ENCODE measurements at regions not wholly inside any gene's neighbourhood (a gene's known extent, or its start where the extent isn't known, plus 50 kb on each side); places are given as distances from the start of the nearest gene placed in this dataset.
"Not testable (repeated sequence)": the region's sequence is repeated elsewhere in the genome, so short reads cannot be mapped to it uniquely, and the experiment has no call there.

DNA sequence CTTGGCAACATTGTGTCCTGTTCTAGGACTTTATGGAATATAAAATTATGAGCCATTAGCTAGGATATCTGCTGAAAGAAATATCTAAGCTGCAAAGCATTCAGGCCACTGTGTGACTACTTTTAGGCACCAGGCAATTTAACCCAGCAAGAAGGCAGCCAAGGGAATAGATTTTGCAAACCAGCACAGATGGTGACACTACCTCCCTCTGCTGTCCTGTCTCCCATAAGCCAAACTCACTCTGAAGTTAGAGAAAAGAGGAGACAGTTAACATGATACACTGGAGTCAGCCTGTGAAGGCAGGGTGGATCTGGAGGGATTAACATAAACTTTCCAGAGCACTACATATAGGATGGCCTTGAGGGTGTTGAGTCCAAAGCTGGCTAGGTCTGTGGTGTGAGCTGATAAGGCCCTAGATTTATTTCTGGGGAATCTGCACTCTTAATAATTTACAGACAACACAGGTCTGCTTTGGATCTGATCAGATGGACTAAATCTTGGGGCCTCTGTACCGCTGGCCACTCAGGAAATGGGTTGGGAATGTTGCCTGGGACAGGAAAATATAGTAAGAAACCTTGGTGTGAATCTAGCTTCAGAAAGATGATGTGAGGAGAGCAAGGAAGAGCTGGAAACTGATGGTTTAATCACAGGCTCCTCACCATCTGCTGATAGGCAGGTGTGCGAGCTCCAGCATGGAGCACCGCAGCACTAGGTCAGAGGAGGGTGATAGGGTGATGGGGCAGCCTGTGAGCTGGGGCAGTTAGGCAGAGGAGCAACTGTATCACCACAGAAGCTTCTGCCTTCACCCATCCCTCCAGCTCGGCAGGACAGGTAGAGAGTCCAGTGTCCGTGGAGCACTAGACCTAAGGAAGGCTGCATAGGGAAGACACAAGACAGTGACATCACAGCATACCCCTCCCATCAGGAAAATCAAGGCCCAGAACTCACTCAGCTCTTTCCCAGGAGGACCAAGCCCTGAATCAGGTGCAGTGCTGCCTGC, 229.9 kb upstream of the PRSS1 start:
- DNase-seq (ENCODE audit: low spot score) (no peak), ATAC-seq (no peak)
- intact Hi-C loops (cut with DNase I), result no loop called here

DNA sequence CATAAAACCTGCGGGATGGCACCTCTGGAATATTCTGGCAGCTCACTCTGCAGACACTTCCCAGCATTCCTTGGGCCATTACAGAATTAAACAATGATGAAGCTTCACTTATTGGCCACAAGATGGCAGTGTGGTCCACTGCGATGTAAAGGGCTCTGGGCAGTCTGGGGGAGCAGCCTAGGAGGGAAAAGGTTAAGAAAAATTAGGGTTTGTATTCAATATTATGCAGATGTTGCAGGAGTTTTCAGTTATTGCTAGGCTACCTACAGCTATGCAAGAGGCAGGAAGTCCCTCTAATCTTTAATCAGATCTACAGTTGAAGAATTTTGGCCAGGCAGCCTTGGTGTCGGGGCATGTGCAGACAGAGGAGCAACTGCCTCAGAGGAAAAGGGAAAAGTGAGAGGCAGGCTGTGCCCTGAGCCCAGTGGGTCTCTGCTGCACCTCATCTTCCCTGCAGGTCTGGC, 233.2 kb upstream of the PRSS1 start:
- peak; percentile 76 for ATAC-seq
- no peak for DNase-seq (ENCODE audit: low spot score)
- intact Hi-C loops (cut with DNase I), result no loop called here

DNA sequence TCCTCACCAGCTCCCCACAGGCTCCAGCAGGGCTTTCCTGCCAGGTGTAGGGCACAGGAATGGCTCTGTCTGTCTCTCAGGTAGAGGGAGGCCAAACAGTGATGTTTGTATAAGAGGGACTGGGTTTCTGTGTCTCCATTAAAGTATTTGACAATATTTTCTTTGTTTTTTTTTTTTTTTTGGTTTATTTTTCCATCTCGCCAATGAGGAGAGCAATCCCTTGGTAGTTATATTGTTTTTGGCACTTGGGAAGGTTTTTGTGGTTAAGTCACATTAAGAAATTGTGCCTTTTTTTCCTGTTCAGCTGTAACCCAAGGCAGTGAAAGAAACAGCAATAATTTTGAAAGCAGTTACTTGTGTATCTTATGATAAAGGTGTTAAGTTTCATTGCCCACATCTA, 234.6 kb upstream of the PRSS1 start:
- ATAC-seq, result peak; percentile 89
- DNase-seq (ENCODE audit: low spot score); intact Hi-C loops (cut with DNase I): not testable (repeated sequence)

DNA sequence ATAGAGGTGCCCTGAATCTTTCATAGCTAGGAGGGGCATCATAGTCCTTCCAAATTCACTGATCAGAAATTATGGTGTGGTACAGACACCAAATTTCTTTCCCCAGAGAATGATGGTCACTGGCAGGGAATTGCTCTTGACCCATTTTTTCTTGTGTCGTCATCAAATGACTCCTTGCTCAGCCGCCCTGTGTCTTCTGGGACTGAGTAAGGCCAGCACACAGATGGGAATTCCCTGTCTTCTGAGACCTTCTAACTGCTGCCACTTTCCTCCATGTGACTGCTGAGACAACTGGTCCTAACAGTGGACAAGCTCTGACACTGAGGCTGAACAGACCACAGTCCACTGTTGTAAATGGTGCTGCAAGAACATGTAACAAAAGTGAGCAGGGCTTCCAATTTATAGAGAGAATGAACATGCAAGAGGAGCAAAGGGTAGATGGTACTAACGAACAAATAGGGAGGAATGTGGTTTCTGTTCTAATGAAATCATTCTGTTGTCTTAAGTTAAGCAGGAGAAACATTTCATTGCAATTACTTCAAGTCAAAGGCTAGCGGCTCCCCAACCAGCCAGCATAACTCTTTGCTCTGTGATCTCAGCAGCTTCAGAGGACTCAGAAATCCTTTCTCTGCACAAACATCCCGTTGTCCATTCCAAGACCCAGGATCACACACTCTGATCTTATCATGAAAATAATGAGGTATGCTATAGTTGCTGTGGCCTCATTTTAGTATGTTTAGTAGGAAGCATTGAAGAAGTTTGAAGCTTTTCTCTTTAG, 235.9 kb upstream of the PRSS1 start:
- DNase-seq (ENCODE audit: low spot score) (no peak), ATAC-seq (no peak)
- intact Hi-C loops (cut with DNase I), result no loop called here

DNA sequence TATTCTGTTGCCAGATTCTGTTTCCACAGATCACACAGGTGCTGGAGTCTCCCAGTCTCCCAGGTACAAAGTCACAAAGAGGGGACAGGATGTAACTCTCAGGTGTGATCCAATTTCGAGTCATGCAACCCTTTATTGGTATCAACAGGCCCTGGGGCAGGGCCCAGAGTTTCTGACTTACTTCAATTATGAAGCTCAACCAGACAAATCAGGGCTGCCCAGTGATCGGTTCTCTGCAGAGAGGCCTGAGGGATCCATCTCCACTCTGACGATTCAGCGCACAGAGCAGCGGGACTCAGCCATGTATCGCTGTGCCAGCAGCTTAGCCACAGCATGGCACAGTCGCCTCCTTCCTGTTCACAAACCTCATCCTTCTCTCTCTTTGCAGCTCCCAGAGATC, 237.5 kb upstream of the PRSS1 start:
- intact Hi-C loops (cut with DNase I), result no loop called here
- no peak for DNase-seq (ENCODE audit: low spot score)
- ATAC-seq, result no peak

DNA sequence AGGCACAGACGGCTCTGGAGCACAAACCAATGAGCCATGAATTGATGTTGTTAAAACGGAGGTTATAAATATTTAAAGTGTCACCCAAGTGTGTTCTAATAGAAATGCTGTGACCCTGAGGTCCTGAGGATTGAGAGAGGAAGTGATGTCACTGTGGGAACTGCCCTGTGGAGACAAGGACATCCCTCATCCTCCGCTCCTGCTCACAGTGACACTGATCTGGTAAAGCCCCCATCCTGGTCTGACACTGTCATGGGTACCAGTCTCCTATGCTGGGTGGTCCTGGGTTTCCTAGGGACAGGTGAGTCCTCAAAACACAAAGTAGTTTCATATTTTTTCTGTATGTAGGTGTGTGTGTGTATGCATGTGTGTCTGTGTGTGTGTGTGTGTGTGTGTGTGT, 237.9 kb upstream of the PRSS1 start:
- ATAC-seq, result no peak
- intact Hi-C loops (cut with DNase I), result no loop called here
- DNase-seq (ENCODE audit: low spot score), result no peak

DNA sequence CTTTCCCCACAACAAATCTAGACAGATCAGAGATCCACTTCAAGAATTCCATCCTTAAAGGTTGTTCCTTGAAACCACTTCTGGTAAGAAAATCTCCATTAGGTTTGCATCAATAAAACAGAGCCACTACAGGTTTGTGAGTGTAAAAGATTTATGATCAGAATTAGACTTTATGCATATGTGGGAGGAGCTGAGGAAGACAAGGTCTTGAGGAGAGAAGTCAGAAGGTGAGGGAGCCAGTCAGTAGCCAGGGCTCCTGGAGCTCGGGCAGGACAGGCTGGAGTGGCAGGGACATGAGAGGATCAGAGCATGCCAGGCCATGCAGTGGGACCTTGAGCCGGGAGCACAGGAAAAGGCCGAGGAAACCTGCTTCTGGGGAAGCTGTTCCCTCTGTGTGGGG, 240.0 kb upstream of the PRSS1 start:
- DNase-seq (ENCODE audit: low spot score); ATAC-seq; intact Hi-C loops (cut with DNase I): not testable (repeated sequence)

DNA sequence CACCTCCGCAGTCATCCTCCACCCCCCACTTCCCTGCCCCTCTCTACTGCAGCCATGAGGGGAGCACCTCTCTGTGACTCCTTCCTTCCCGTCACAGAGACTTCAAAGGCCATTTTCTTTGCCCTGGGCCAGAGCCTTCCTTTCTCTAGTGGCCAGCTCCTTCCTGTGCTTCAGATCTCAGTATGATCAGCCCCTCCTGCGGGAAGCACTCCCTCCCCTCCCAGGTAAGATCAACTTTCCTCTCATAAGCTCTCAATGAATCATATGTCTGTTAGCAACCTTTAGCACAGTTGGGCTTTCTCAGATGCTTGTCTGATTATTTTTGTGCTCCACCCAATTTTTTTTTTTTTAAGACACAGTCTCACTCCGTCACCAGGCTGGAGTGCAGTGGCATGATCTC, 241.0 kb upstream of the PRSS1 start:
- no peak for DNase-seq (ENCODE audit: low spot score)
- no peak for ATAC-seq
- intact Hi-C loops (cut with DNase I), result no loop called here

DNA sequence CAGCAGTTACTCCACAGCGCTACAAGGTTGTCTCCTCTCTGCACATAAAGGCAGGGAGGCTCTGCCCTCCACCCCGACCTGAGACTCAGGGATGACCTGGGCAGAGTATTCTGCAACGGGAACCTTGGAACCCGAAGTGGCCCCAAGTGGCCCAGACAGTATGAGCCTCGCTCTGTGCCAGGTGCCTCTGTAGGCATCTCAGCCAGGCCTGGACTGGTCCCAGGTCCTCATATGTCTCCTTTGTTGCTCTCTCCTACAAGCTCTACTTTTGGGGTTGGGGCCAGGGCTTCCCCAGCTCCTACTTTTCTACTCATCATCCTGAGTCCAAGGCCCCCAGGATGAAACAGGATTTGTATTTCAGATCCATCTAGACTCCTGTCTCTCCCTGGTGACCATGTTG, 241.5 kb upstream of the PRSS1 start:
- ATAC-seq (no peak), DNase-seq (ENCODE audit: low spot score) (no peak)
- intact Hi-C loops (cut with DNase I), result no loop called here

DNA sequence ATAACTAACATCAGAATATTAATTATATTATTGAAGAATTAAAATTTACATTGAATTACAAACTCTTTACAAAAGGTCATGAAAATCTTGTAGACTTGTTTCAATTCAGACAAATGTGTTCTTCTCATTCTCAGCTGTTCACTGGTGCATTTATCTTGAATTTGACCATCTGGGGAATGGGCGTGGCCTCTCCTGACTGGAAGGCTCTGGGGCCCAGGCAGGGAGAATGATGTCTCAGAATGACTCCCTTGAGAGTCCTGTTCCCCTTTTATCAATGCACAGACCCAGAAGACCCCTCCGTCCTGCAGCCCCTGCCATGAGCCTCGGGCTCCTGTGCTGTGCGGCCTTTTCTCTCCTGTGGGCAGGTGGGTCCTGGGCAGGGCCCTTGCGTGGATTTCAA, 242.2 kb upstream of the PRSS1 start:
- intact Hi-C loops (cut with DNase I); ATAC-seq: not testable (repeated sequence)

DNA sequence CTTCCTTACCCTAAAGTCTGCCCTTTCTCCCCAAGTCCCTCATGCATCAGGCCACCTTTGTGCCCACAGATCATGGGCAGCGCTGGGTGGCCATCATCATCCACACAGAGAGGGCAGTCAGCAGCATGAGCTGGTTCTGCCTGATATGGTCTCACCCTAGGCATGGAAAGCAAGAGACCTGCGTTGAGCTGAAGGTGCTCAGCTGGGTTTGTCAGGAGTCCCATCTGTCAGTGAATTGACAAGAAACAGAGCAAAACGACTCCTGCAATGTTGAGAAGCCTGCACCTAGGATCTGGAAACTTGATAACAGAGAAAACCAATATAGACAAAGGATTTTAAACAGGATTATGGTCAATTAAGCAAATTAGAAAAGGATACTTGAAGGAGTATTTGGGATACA, 242.7 kb upstream of the PRSS1 start:
- no peak for ATAC-seq
- DNase-seq (ENCODE audit: low spot score), result no peak
- intact Hi-C loops (cut with DNase I), result no loop called here

More for the DNA sequence above, 242.2 kb upstream of the PRSS1 start:
- DNase-seq (ENCODE audit: low spot score), result not testable (repeated sequence)

DNA sequence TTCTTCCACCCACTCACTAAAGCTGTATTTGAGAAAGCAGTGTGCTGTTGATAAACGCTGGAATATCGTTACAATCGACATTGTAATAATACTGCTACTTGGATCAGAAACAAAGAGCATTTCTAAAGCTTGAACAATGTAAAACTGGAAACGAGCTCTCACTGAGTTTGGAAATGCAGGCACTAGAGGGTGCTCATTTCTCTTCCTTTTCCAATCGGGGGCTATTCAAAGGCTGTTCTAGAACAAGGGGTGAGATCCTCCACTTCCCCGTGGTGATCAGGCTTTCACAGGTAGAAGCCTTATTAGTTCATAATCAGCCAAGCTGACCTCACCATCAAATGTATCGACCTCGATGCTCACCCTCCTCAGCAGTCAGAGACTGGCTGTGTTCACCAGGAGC, 245.3 kb upstream of the PRSS1 start:
- DNase-seq (ENCODE audit: low spot score); intact Hi-C loops (cut with DNase I); ATAC-seq: not testable (repeated sequence)

DNA sequence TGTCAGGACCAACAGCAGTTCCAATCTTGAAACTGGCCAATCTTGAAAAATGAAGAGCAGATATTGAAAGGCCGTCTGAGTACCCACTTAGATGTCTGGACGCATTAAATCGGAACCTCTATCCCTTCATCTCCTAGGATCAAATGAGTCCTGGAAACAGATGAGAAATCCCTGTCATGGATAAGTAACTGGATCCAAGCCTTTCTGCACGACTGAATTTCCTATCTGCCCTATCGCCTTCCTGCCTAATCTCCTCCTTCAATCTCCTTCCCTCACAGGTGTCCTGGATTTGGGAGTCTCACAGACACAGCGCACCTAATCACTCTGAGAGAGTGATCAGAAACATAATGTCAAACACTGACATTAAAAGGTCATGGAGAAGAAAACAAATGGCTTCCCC, 245.2 kb upstream of the PRSS58 start:
- intact Hi-C loops (cut with DNase I), result no loop called here
- no peak for DNase-seq (ENCODE audit: low spot score)
- ATAC-seq, result no peak

DNA sequence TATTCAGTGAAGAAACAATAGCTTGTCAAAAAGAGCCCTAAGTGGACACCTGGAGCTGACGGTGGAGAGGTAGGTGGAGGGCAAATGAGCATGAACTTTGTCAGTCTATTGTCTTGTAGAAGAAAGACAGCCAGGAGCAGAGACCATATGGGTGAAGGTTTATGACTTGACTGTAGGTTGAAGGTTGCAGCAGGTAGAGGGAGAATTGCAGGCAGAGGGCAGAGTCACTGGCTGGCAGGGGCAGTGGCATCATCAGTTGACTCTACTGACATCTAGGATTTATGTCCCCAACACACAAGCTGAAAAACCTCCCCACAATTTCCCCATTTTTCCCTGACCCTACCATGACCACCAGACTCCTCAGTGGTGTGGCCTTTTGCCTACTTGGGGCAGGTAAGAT, 243.6 kb upstream of the PRSS58 start:
- DNase-seq (ENCODE audit: low spot score), result no peak
- intact Hi-C loops (cut with DNase I), result no loop called here
- ATAC-seq, result no peak

DNA sequence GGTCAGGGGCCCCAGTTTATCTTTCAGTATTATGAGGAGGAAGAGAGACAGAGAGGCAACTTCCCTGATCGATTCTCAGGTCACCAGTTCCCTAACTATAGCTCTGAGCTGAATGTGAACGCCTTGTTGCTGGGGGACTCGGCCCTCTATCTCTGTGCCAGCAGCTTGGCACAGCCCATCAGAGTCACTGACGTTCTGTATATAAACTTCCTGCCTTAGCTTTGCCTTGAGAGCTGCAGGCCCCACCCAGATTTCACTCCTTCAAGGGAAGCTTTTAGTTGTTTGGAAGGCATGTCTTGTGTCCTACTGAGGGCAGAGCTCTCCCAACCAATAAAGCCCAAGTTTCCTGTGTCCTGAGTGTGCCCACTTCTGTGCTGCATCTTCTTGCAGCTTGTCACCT, 242.5 kb upstream of the PRSS58 start:
- ATAC-seq, result no peak
- intact Hi-C loops (cut with DNase I), result no loop called here
- DNase-seq (ENCODE audit: low spot score), result no peak

DNA sequence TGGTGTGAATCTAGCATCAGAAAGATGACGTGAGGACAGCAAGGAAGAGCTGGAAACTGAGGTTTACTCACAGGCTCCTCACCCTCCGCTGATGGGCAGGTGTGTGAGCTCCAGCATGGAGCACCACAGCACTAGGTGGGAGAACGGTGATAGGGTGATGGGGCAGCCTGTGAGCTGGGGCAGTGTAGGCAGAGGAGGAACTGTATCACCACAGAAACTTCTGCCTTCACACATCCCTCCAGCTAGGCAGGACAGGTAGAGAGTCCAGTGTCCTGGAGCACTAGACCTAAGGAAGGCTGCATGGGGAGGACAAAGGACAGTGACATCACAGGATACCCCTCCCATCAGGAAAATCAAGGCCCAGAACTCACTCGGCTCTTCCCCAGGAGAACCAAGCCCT, 241.8 kb upstream of the PRSS58 start:
- DNase-seq (ENCODE audit: low spot score) (no peak), ATAC-seq (no peak)
- intact Hi-C loops (cut with DNase I), result no loop called here

DNA sequence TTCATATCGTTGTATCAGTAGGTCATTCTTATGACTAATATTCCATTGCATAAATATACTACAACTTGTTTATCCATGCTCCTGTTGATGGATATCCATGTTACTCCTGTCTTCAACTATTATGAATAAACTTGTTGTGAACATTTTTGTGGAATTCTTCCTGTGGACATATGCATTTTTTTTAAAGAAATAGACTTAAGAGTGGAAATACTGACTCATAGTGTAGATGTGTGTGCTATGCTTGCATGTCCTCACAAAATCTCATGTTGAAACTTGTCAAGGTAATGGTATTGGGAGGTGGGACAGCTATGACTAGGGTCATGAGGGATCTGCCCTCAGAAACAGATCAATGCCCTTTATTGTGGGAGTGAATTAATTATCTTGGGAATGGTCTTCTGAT, 240.5 kb upstream of the PRSS58 start:
- intact Hi-C loops (cut with DNase I), result no loop called here
- ATAC-seq (no peak), DNase-seq (ENCODE audit: low spot score) (no peak)

DNA sequence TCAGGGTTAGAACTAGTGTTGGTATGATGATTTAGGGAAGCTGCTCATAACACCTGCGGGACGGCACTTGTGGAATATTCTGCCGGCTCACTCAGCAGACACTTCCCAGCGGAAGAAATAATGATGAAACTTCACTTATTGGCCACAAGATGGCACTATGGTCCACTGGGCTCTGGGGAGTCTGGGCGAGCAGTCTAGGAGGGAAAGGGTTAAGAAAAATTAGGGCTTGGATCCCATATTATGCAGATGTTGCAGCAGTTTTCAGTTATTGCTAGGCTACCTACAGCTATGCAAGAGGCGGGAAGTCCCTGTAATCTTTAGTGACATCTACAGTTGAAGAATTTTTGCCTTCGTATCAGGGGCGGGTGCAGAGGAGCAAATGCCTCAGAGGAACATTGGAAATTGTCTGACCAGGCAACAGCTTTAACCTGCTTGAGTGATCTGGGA, 238.7 kb upstream of the PRSS58 start:
- intact Hi-C loops (cut with DNase I), result no loop called here
- ATAC-seq (peak; percentile 71), DNase-seq (ENCODE audit: low spot score) (no peak)

DNA sequence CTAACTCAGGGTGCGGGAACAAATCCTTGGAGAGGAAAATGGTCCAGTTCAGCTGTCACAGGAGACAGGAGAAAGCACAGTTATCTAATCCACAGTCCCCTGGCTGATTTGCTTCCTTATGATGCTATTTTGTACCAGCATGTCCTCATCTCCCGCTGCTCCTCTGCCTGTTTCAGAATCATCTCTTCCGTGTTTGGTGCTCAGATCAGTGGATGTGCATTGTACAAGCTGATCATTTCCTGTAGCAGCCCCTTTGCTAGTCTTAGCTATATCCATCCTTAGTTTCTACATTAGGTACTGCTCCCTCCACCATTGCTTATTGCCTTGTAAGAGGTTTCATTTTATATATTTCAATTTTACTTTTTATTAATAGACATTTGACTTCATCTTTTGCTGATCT, 238.0 kb upstream of the PRSS58 start:
- DNase-seq (ENCODE audit: low spot score); intact Hi-C loops (cut with DNase I); ATAC-seq: not testable (repeated sequence)

DNA sequence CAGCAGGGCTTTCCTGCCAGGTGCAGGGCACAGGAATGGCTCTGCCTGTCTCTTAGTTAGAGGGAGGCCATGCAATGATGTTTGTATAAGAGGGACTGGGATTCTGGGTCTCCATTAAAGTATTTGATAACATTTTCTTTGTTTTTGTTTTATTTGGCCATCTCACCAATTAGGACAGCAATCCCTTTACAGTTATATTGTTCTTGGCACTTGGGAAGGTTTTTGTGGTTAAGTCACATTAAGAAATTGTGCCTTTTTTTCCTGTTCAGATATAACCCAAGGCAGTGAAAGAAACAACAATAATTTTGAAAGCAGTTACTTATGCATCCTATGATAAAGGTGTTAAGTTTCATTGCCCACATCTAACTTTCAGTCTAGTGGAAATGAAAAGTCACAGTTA, 237.4 kb upstream of the PRSS58 start:
- DNase-seq (ENCODE audit: low spot score); intact Hi-C loops (cut with DNase I): not testable (repeated sequence)
- peak; percentile 69 for ATAC-seq

Measured in sciatic nerve (tissue), 2 donors.